ENCODE measurements at regions not wholly inside any gene's neighbourhood (a gene's known extent, or its start where the extent isn't known, plus 50 kb on each side); places are given as distances from the start of the nearest gene placed in this dataset.
"Not testable (repeated sequence)": the region's sequence is repeated elsewhere in the genome, so short reads cannot be mapped to it uniquely, and the experiment has no call there.

GRCh38 chr3:130582457-130583153 is 65.6 kb downstream of the COL6A6 start:
- H3K4me3 ChIP-seq: no peak overlapping the region
- H3K27ac ChIP-seq: no peak overlapping the region
- intact Hi-C loops (cut with DNase I; ENCODE audit: low total_unique reads): no loop called here
- no peak for DNase-seq
- TF ChIP-seq CTCF (IDR thresholded peaks at IDR 0.05) (no peak), EP300 (IDR thresholded peaks at IDR 0.05; ENCODE audit: low read depth) (no peak), POLR2AphosphoS5 (IDR thresholded peaks at IDR 0.05) (no peak), POLR2A (IDR thresholded peaks at IDR 0.05) (no peak)
- no peaks in the 10 kb centered on the region for H3K9me3 ChIP-seq
- no peaks in the 10 kb centered on the region for H3K4me1 ChIP-seq
- H3K36me3 ChIP-seq: no peaks in the 10 kb centered on the region
- no peaks in the 10 kb centered on the region for H3K27me3 ChIP-seq
- in situ Hi-C loops (cut with MboI; ENCODE audit: low pct_ligation_motif_present in 1 of 4, low pct_unique_long_range_greater_than_20kb in 1 of 4, low sequenced_read_pairs in 3 of 4): loop anchor here in 1 of 4 donors (25.0 kb wide), 1 partner anchor 95 kb away; no protein-coding TSS in a partner anchor

- intact Hi-C loops (cut with DNase I; ENCODE audit: low total_unique reads): not testable (repeated sequence)
- in situ Hi-C loops (cut with MboI; ENCODE audit: low pct_ligation_motif_present in 1 of 4, low pct_unique_long_range_greater_than_20kb in 1 of 4, low sequenced_read_pairs in 3 of 4): loop anchor here in 1 of 4 donors (25.0 kb wide), 1 partner anchor 107 kb away; no protein-coding TSS in a partner anchor
These were observed 77.8 kb downstream of the COL6A6 start for GRCh38 chr3:130594749-130595148.

GRCh38 chr3:130596484-130596883 is 79.5 kb downstream of the COL6A6 start:
- H3K27ac ChIP-seq: no peak overlapping the region
- no peaks in the 10 kb centered on the region for H3K9me3 ChIP-seq
- H3K36me3 ChIP-seq: no peaks in the 10 kb centered on the region
- in situ Hi-C loops (cut with MboI; ENCODE audit: low pct_ligation_motif_present in 1 of 4, low pct_unique_long_range_greater_than_20kb in 1 of 4, low sequenced_read_pairs in 3 of 4) (loop anchor here in 1 of 4 donors (25.0 kb wide), 1 partner anchor 109 kb away; no protein-coding TSS in a partner anchor), intact Hi-C loops (cut with DNase I; ENCODE audit: low total_unique reads) (no loop called here)
- H3K4me3 ChIP-seq: no peak overlapping the region
- TF ChIP-seq POLR2A (IDR thresholded peaks at IDR 0.05): no peak
- no peak for TF ChIP-seq POLR2AphosphoS5 (IDR thresholded peaks at IDR 0.05)
- WGBS, 2 donors (ENCODE audit: low coverage in 1 of 2): 25 to 26% methylated on average over 2 of the region's 2 CpGs
- no peaks in the 10 kb centered on the region for H3K27me3 ChIP-seq
- no peaks in the 10 kb centered on the region for H3K4me1 ChIP-seq
- DNase-seq: no peak

More at GRCh38 chr3:130594749-130595148, 77.8 kb downstream of the COL6A6 start:
- not testable (repeated sequence) for H3K9me3 ChIP-seq, H3K4me3 ChIP-seq, H3K4me1 ChIP-seq, H3K27me3 ChIP-seq, DNase-seq, H3K36me3 ChIP-seq, H3K27ac ChIP-seq
- WGBS, 2 donors (ENCODE audit: low coverage in 1 of 2): 38 to 47% methylated on average over 1 of the region's 1 CpG

GRCh38 chr3:130601442-130601971 is 84.5 kb downstream of the COL6A6 start:
- H3K4me3 ChIP-seq: no peak overlapping the region
- intact Hi-C loops (cut with DNase I; ENCODE audit: low total_unique reads) (no loop called here), in situ Hi-C loops (cut with MboI; ENCODE audit: low pct_ligation_motif_present in 1 of 4, low pct_unique_long_range_greater_than_20kb in 1 of 4, low sequenced_read_pairs in 3 of 4) (no loop called here)
- H3K27me3 ChIP-seq: no peaks in the 10 kb centered on the region
- H3K9me3 ChIP-seq: no peaks in the 10 kb centered on the region
- H3K27ac ChIP-seq: no peak overlapping the region
- no peaks in the 10 kb centered on the region for H3K4me1 ChIP-seq
- no peak for DNase-seq
- TF ChIP-seq POLR2AphosphoS5 (IDR thresholded peaks at IDR 0.05) (no peak), EP300 (IDR thresholded peaks at IDR 0.05; ENCODE audit: low read depth) (no peak), POLR2A (IDR thresholded peaks at IDR 0.05) (no peak), CTCF (IDR thresholded peaks at IDR 0.05) (no peak)
- no peaks in the 10 kb centered on the region for H3K36me3 ChIP-seq
- WGBS, 2 donors (ENCODE audit: low coverage in 1 of 2): 84 to 86% methylated on average over 4 of the region's 4 CpGs

- H3K9me3 ChIP-seq: peaks cover 0 to 11% of the 10 kb centered on the region in 2 donors
- WGBS, 2 donors (ENCODE audit: low coverage in 1 of 2): 85 to 100% methylated on average over 1 of the region's 1 CpG
- TF ChIP-seq POLR2AphosphoS5 (IDR thresholded peaks at IDR 0.05) (no peak), EP300 (IDR thresholded peaks at IDR 0.05; ENCODE audit: low read depth) (no peak), CTCF (IDR thresholded peaks at IDR 0.05) (no peak), POLR2A (IDR thresholded peaks at IDR 0.05) (no peak)
- no peaks in the 10 kb centered on the region for H3K4me1 ChIP-seq
- DNase-seq: no peak
- no peaks in the 10 kb centered on the region for H3K36me3 ChIP-seq
- in situ Hi-C loops (cut with MboI; ENCODE audit: low pct_ligation_motif_present in 1 of 4, low pct_unique_long_range_greater_than_20kb in 1 of 4, low sequenced_read_pairs in 3 of 4) (no loop called here), intact Hi-C loops (cut with DNase I; ENCODE audit: low total_unique reads) (no loop called here)
- H3K4me3 ChIP-seq: no peak overlapping the region
- no peaks in the 10 kb centered on the region for H3K27me3 ChIP-seq
- no peak overlapping the region for H3K27ac ChIP-seq
These were observed 87.8 kb downstream of the COL6A6 start for GRCh38 chr3:130604806-130605205.
